ENCODE measurements at regions not wholly inside any gene's neighbourhood (a gene's known extent, or its start where the extent isn't known, plus 50 kb on each side); places are given as distances from the start of the nearest gene placed in this dataset.

DNA sequence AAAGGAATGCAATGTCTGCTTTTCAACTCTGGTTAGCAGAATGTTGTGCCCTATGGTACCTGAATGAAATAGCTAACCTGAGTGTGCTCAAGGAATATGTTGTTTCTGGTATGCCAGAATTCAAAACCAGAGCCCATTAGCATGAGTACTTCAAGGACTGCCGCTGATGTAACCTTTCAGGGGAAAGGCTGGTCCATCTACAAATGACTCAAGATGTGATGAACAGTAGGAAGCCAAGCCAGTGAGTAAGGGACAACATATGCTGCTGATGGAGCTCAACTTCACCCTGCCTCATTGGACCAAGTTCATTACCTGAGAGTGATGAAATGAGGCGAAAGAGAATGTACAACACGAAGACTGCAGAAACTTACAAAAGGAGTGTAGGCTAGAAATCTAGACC is 95.7 kb upstream of the BMP2 start:
- no peak for DNase-seq (ENCODE audit: low read depth, low spot score)
- POLR2A ChIA-PET: no interaction called here
- no peaks in the 10 kb centered on the region for H3K36me3 ChIP-seq (ENCODE audit: control insufficient read depth in 1 of 2, insufficient read depth in 2 of 2, low read length in 2 of 2)
- no peak overlapping the region for H3K4me2 ChIP-seq (ENCODE audit: low read length)
- no peak overlapping the region for H3K4me3 ChIP-seq (replicated peaks in 1 of 2; ENCODE audit: low read depth in 1 of 2, low read length in 2 of 2)
- no peaks in the 10 kb centered on the region for H3K9me2 ChIP-seq (ENCODE audit: insufficient read depth)
- H3K27ac ChIP-seq (ENCODE audit: low read depth, low read length): no peak overlapping the region
- CTCF ChIA-PET: no interaction called here
- H3K9me3 ChIP-seq (ENCODE audit: control insufficient read depth in 1 of 2, insufficient read depth in 1 of 2, low read depth in 1 of 2, low read length in 2 of 2): peaks cover 4 to 25% of the 10 kb centered on the region in 2 experiments; a peak in 2 of 4 replicates
- intact Hi-C loops (cut with micrococcal nuclease): no loop called here
- no peaks in the 10 kb centered on the region for H3K79me2 ChIP-seq (ENCODE audit: insufficient read depth, low read length)
- no peaks in the 10 kb centered on the region for H3K27me3 ChIP-seq (ENCODE audit: insufficient read depth, low read length)
- no peak overlapping the region for H2AFZ ChIP-seq (ENCODE audit: low read depth, low read length, poor library complexity, severe bottlenecking)
- BruUV-seq (replicated peaks): no TSS peak
- H4K20me1 ChIP-seq (ENCODE audit: insufficient read depth): no peaks in the 10 kb centered on the region
- no peak overlapping the region for H3K9ac ChIP-seq (ENCODE audit: low read length)
- no peaks in the 10 kb centered on the region for H3K4me1 ChIP-seq (ENCODE audit: control insufficient read depth in 1 of 2, insufficient read depth in 2 of 2, low read length in 2 of 2)
- no peak for ATAC-seq
- TF ChIP-seq ZNF274 (IDR thresholded peaks at IDR 0.05; ENCODE audit: low read depth, low read length): no peak
- TF ChIP-seq EGR1 (IDR thresholded peaks at IDR 0.05; ENCODE audit: low read depth): no peak
- no peak for TF ChIP-seq FOSL1 (IDR thresholded peaks at IDR 0.05; ENCODE audit: low read depth)
- no peak for TF ChIP-seq JUND (IDR thresholded peaks at IDR 0.05)
- TF ChIP-seq YY1 (IDR thresholded peaks at IDR 0.05; ENCODE audit: extremely low read depth, insufficient replicate concordance, low read depth, low read length): no peak
- TF ChIP-seq CBX3 (IDR thresholded peaks at IDR 0.05; ENCODE audit: low read depth): no peak
- RAD21 ChIA-PET (ENCODE audit: low non-redundant PET in 1 of 2, low total read pairs in 2 of 2, uncharacterized antibody in 2 of 2, unreplicated experiment in 2 of 2): no interaction called here

- H3K4me1 ChIP-seq (ENCODE audit: control insufficient read depth in 1 of 2, insufficient read depth in 2 of 2, low read length in 2 of 2): no peaks in the 10 kb centered on the region
- no TSS peak for BruUV-seq (replicated peaks)
- no peaks in the 10 kb centered on the region for H3K27me3 ChIP-seq (ENCODE audit: insufficient read depth, low read length)
- DNase-seq (ENCODE audit: low read depth, low spot score) (no peak), ATAC-seq (no peak)
- intact Hi-C loops (cut with micrococcal nuclease): no loop called here
- peaks cover 4 to 41% of the 10 kb centered on the region in 2 experiments; a peak in 2 of 4 replicates for H3K9me3 ChIP-seq (ENCODE audit: control insufficient read depth in 1 of 2, insufficient read depth in 1 of 2, low read depth in 1 of 2, low read length in 2 of 2)
- H3K4me2 ChIP-seq (ENCODE audit: low read length): no peak overlapping the region
- RAD21 ChIA-PET (ENCODE audit: low non-redundant PET in 1 of 2, low total read pairs in 2 of 2, uncharacterized antibody in 2 of 2, unreplicated experiment in 2 of 2): no interaction called here
- no peak overlapping the region for H3K27ac ChIP-seq (ENCODE audit: low read depth, low read length)
- CTCF ChIA-PET: no interaction called here
- no peaks in the 10 kb centered on the region for H3K36me3 ChIP-seq (ENCODE audit: control insufficient read depth in 1 of 2, insufficient read depth in 2 of 2, low read length in 2 of 2)
- no peak overlapping the region for H2AFZ ChIP-seq (ENCODE audit: low read depth, low read length, poor library complexity, severe bottlenecking)
- POLR2A ChIA-PET: no interaction called here
- H3K79me2 ChIP-seq (ENCODE audit: insufficient read depth, low read length): no peaks in the 10 kb centered on the region
- H3K9ac ChIP-seq (ENCODE audit: low read length): no peak overlapping the region
- no peaks in the 10 kb centered on the region for H4K20me1 ChIP-seq (ENCODE audit: insufficient read depth)
- no peaks in the 10 kb centered on the region for H3K9me2 ChIP-seq (ENCODE audit: insufficient read depth)
- no peak overlapping the region for H3K4me3 ChIP-seq (replicated peaks in 1 of 2; ENCODE audit: low read depth in 1 of 2, low read length in 2 of 2)
- TF ChIP-seq ELF1 (IDR thresholded peaks at IDR 0.05; ENCODE audit: borderline replicate concordance, low read depth) (no peak), YY1 (IDR thresholded peaks at IDR 0.05; ENCODE audit: extremely low read depth, insufficient replicate concordance, low read depth, low read length) (no peak), EGR1 (IDR thresholded peaks at IDR 0.05; ENCODE audit: low read depth) (no peak), ZBTB33 (IDR thresholded peaks at IDR 0.05; ENCODE audit: extremely low read depth, insufficient replicate concordance, low read length) (no peak), CEBPB (IDR thresholded peaks at IDR 0.05; ENCODE audit: low read depth) (no peak), ZNF274 (IDR thresholded peaks at IDR 0.05; ENCODE audit: low read depth, low read length) (no peak), SP1 (IDR thresholded peaks at IDR 0.05; ENCODE audit: low read depth) (no peak), POLR2AphosphoS5 (IDR thresholded peaks at IDR 0.05; ENCODE audit: low read depth, low read length) (no peak), EZH2 (IDR thresholded peaks at IDR 0.05) (no peak), TCF7L2 (IDR thresholded peaks at IDR 0.05; ENCODE audit: borderline replicate concordance, extremely low read depth, insufficient read depth, insufficient read length) (no peak), RAD21 (IDR thresholded peaks at IDR 0.05; ENCODE audit: low read depth) (no peak), POLR2A (IDR thresholded peaks at IDR 0.05; ENCODE audit: borderline replicate concordance, extremely low read depth, insufficient read depth, insufficient read length) (no peak)
- TF ChIP-seq, protein P1, sequence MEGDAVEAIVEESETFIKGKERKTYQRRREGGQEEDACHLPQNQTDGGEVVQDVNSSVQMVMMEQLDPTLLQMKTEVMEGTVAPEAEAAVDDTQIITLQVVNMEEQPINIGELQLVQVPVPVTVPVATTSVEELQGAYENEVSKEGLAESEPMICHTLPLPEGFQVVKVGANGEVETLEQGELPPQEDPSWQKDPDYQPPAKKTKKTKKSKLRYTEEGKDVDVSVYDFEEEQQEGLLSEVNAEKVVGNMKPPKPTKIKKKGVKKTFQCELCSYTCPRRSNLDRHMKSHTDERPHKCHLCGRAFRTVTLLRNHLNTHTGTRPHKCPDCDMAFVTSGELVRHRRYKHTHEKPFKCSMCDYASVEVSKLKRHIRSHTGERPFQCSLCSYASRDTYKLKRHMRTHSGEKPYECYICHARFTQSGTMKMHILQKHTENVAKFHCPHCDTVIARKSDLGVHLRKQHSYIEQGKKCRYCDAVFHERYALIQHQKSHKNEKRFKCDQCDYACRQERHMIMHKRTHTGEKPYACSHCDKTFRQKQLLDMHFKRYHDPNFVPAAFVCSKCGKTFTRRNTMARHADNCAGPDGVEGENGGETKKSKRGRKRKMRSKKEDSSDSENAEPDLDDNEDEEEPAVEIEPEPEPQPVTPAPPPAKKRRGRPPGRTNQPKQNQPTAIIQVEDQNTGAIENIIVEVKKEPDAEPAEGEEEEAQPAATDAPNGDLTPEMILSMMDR (IDR thresholded peaks at IDR 0.05 in 2 of 3, conservative IDR thresholded peaks at IDR 0.05 in 1 of 3; ENCODE audit: borderline replicate concordance in 1 of 3, insufficient read depth in 1 of 3, low read depth in 2 of 3, low read length in 2 of 3): no peak
- TF ChIP-seq, protein P2, sequence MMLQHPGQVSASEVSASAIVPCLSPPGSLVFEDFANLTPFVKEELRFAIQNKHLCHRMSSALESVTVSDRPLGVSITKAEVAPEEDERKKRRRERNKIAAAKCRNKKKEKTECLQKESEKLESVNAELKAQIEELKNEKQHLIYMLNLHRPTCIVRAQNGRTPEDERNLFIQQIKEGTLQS (IDR thresholded peaks at IDR 0.05): no peak
- TF ChIP-seq, protein P3, sequence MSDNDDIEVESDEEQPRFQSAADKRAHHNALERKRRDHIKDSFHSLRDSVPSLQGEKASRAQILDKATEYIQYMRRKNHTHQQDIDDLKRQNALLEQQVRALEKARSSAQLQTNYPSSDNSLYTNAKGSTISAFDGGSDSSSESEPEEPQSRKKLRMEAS (IDR thresholded peaks at IDR 0.05): no peak
These were observed 98.9 kb upstream of the BMP2 start for GRCh38 chr20:6668546-6668945.

Measured in HCT116 (cell line).